Nephron (organoid): ENCODE measurements at regions not wholly inside any gene's neighbourhood (a gene's known extent, or its start where the extent isn't known, plus 50 kb on each side); places are given as distances from the start of the nearest gene placed in this dataset.

Experiments
- H3K27ac Mint-ChIP-seq, 3 experiments: 2 replicates each; pipeline ENCODE4 v1.8.0; 2020; ENCODE audit warnings: mixed read lengths in 3 of 3, mild to moderate bottlenecking in 2 of 3, moderate library complexity in 1 of 3
- H3K27me3 Mint-ChIP-seq: 2 replicates; pipeline ENCODE4 v1.8.0; 2021; ENCODE audit warnings: low read depth, mild to moderate bottlenecking, moderate library complexity, mixed read lengths
- H3K36me3 Mint-ChIP-seq: 2 replicates; pipeline ENCODE4 v1.8.0; 2020; ENCODE audit warnings: low read depth, mixed read lengths
- H3K4me1 Mint-ChIP-seq: 2 replicates; pipeline ENCODE4 v1.8.0; 2020; ENCODE audit warnings: mixed read lengths
- H3K4me3 Mint-ChIP-seq, 3 experiments: 2 replicates each; pipeline ENCODE4 v1.8.0; 2020; ENCODE audit warnings: mild to moderate bottlenecking in 3 of 3, mixed read lengths in 3 of 3, moderate library complexity in 2 of 3
- H3K9me3 Mint-ChIP-seq: 2 replicates; pipeline ENCODE4 v1.8.0; 2020; ENCODE audit warnings: mixed read lengths
- CTCF ChIP-seq, 3 experiments: fragments of 200-600 bp; sonication (generic); IDR thresholded peaks; one replicate each; pipeline ENCODE4 v1.5.0; 2021; ENCODE audit warnings: antibody characterized with exemption in 3 of 3; ENCODE audit not compliant: unreplicated experiment in 3 of 3

- TF ChIP-seq CTCF (IDR thresholded peaks at IDR 0.05; ENCODE audit: unreplicated experiment in 3 of 3), result no peak
- no peaks in the 10 kb centered on the region for H3K9me3 Mint-ChIP-seq
- no peaks in the 10 kb centered on the region for H3K27me3 Mint-ChIP-seq
- no peaks in the 10 kb centered on the region for H3K36me3 Mint-ChIP-seq
- H3K4me1 Mint-ChIP-seq, result no peaks in the 10 kb centered on the region
- H3K4me3 Mint-ChIP-seq, result no peak overlapping the region
- H3K27ac Mint-ChIP-seq, result no peak overlapping the region
Measured at GRCh38 chr5:88503406-88503805, 234.8 kb upstream of the TMEM161B start.

- peak overlapping the region in 2 of 3 experiments; percentile 57 to 63 for H3K4me3 Mint-ChIP-seq
- TF ChIP-seq CTCF (IDR thresholded peaks at IDR 0.05; ENCODE audit: unreplicated experiment in 3 of 3), result no peak
- no peaks in the 10 kb centered on the region for H3K36me3 Mint-ChIP-seq
- H3K9me3 Mint-ChIP-seq, result no peaks in the 10 kb centered on the region
- H3K27me3 Mint-ChIP-seq, result no peaks in the 10 kb centered on the region
- H3K4me1 Mint-ChIP-seq, result no peaks in the 10 kb centered on the region
- H3K27ac Mint-ChIP-seq, result peak overlapping the region in 2 of 3 experiments; percentile 10 to 35
Measured at GRCh38 chr5:88503041-88503345, 234.3 kb upstream of the TMEM161B start.

- Mint-ChIP-seq H3K4me1 (no peaks in the 10 kb centered on the region), H3K36me3 (no peaks in the 10 kb centered on the region), H3K27me3 (no peaks in the 10 kb centered on the region), H3K27ac (peak overlapping the region in 2 of 3 experiments; percentile 10 to 35), H3K4me3 (peak overlapping the region in 2 of 3 experiments; percentile 57 to 63), H3K9me3 (no peaks in the 10 kb centered on the region)
- no peak for TF ChIP-seq CTCF (IDR thresholded peaks at IDR 0.05; ENCODE audit: unreplicated experiment in 3 of 3)
Measured at GRCh38 chr5:88502179-88503040, 233.8 kb upstream of the TMEM161B start.

GRCh38 chr5:88495810-88496209 lies 227.2 kb upstream of the TMEM161B start:
- H3K4me1 Mint-ChIP-seq, result no peaks in the 10 kb centered on the region
- H3K9me3 Mint-ChIP-seq, result no peaks in the 10 kb centered on the region
- no peaks in the 10 kb centered on the region for H3K27me3 Mint-ChIP-seq
- no peak overlapping the region for H3K4me3 Mint-ChIP-seq
- no peaks in the 10 kb centered on the region for H3K36me3 Mint-ChIP-seq
- no peak for TF ChIP-seq CTCF (IDR thresholded peaks at IDR 0.05; ENCODE audit: unreplicated experiment in 3 of 3)
- H3K27ac Mint-ChIP-seq, result no peak overlapping the region

GRCh38 chr5:88490874-88491273 lies 222.2 kb upstream of the TMEM161B start:
- H3K4me1 Mint-ChIP-seq, result no peaks in the 10 kb centered on the region
- no peaks in the 10 kb centered on the region for H3K9me3 Mint-ChIP-seq
- no peak for TF ChIP-seq CTCF (IDR thresholded peaks at IDR 0.05; ENCODE audit: unreplicated experiment in 3 of 3)
- no peak overlapping the region for H3K27ac Mint-ChIP-seq
- no peak overlapping the region for H3K4me3 Mint-ChIP-seq
- no peaks in the 10 kb centered on the region for H3K27me3 Mint-ChIP-seq
- H3K36me3 Mint-ChIP-seq, result no peaks in the 10 kb centered on the region

- Mint-ChIP-seq H3K27me3 (no peaks in the 10 kb centered on the region), H3K36me3 (no peaks in the 10 kb centered on the region), H3K4me1 (no peaks in the 10 kb centered on the region), H3K4me3 (no peak overlapping the region), H3K9me3 (no peaks in the 10 kb centered on the region), H3K27ac (no peak overlapping the region)
- no peak for TF ChIP-seq CTCF (IDR thresholded peaks at IDR 0.05; ENCODE audit: unreplicated experiment in 3 of 3)
Measured at GRCh38 chr5:88489364-88489763, 220.7 kb upstream of the TMEM161B start.
